HEK293 (cell line): ENCODE measurements at regions not wholly inside any gene's neighbourhood (a gene's known extent, or its start where the extent isn't known, plus 50 kb on each side); places are given as distances from the start of the nearest gene placed in this dataset.

Experiments
- CTCF ChIA-PET: fragments of 350-600 bp; formaldehyde crosslinking; extraction: SDS; loops from one replicate; lab custom pipeline; 2021; ENCODE audit warnings: antibody characterized with exemption; lab: Yijun Ruan, JAX
- POLR2A ChIA-PET: fragments of 300-600 bp; formaldehyde crosslinking; extraction: SDS; loops from one replicate; lab custom pipeline; 2020; ENCODE audit warnings: antibody characterized with exemption, inconsistent platforms; lab: Yijun Ruan, JAX
- H3K27ac ChIP-seq: fragments of 200-500 bp; sonication (Bioruptor generic); 2 replicates; pipeline ENCODE4 v1.5.1; 2014; ENCODE audit warnings: low read depth, low read length, control low read depth, inconsistent platforms; ENCODE audit errors: extremely low read depth
- H3K36me3 ChIP-seq, 2 experiments: fragments of 200-500 bp in 1 of 2; sonication (Bioruptor generic) in 1 of 2; 1 replicate in 1 of 2; 2 replicates in 1 of 2; pipeline ENCODE4 v1.5.1; 2014 to 2017; ENCODE audit warnings: inconsistent platforms in 2 of 2, low read length in 2 of 2; ENCODE audit not compliant: control insufficient read depth in 2 of 2, insufficient read depth in 1 of 2
- H3K4me1 ChIP-seq: fragments of 200-500 bp; sonication (Bioruptor generic); 2 replicates; pipeline ENCODE4 v1.5.1; 2014; ENCODE audit warnings: mild to moderate bottlenecking, low read length, inconsistent platforms; ENCODE audit not compliant: control insufficient read depth, insufficient read depth
- H3K4me3 ChIP-seq: 2 replicates; pipeline ENCODE4 v1.5.1; 2011; ENCODE audit warnings: low read depth, mild to moderate bottlenecking, control low read depth, low read length, moderate library complexity
- H3K9me3 ChIP-seq: fragments of 200-500 bp; sonication (Bioruptor generic); 2 replicates; pipeline ENCODE4 v1.5.1; 2014; ENCODE audit warnings: low read depth, low read length, inconsistent platforms; ENCODE audit not compliant: control insufficient read depth, insufficient read depth
- GLI4 ChIP-seq: fragments of 450-650 bp; formaldehyde crosslinking; IDR thresholded peaks from 2 replicates; pipeline ENCODE4 v1.5.1; 2016; ENCODE audit warnings: missing biosample characterization, missing genetic modification characterization
- KLF1 ChIP-seq: fragments of 450-650 bp; formaldehyde crosslinking; IDR thresholded peaks from 2 replicates; pipeline ENCODE4 v1.5.1; 2016; ENCODE audit warnings: missing biosample characterization, missing genetic modification characterization
- PRDM1 ChIP-seq: fragments of 450-650 bp; formaldehyde crosslinking; IDR thresholded peaks from 2 replicates; pipeline ENCODE4; 2016; ENCODE audit warnings: missing biosample characterization, missing genetic modification characterization
- YY1 ChIP-seq: fragments of 450-650 bp; formaldehyde crosslinking; IDR thresholded peaks from 2 replicates; pipeline ENCODE4 v1.5.1; 2018; ENCODE audit warnings: missing biosample characterization, missing genetic modification characterization
- ZBTB1 ChIP-seq: fragments of 450-650 bp; formaldehyde crosslinking; IDR thresholded peaks from 2 replicates; pipeline ENCODE4 v1.5.1; 2016; ENCODE audit warnings: missing biosample characterization, missing genetic modification characterization
- ZBTB20 ChIP-seq: fragments of 450-650 bp; formaldehyde crosslinking; IDR thresholded peaks from 2 replicates; pipeline ENCODE4 v1.5.1; 2016; ENCODE audit warnings: missing biosample characterization, missing genetic modification characterization
- ZFHX2 ChIP-seq: fragments of 450-650 bp; formaldehyde crosslinking; conservative IDR thresholded peaks from 2 replicates; pipeline ENCODE4 v1.5.1; 2016; ENCODE audit warnings: missing biosample characterization, missing genetic modification characterization
- ZNF10 ChIP-seq: fragments of 450-650 bp; formaldehyde crosslinking; IDR thresholded peaks from 2 replicates; pipeline ENCODE4 v1.5.1; 2017; ENCODE audit warnings: missing biosample characterization, missing genetic modification characterization
- ZNF211 ChIP-seq: fragments of 450-650 bp; formaldehyde crosslinking; IDR thresholded peaks from 2 replicates; pipeline ENCODE4 v1.5.1; 2016; ENCODE audit warnings: low read depth, missing biosample characterization, missing genetic modification characterization
- ZNF311 ChIP-seq: fragments of 450-650 bp; formaldehyde crosslinking; IDR thresholded peaks from 2 replicates; pipeline ENCODE4 v1.5.1; 2017; ENCODE audit warnings: missing biosample characterization, missing genetic modification characterization, borderline replicate concordance
- ZNF324 ChIP-seq: fragments of 450-650 bp; formaldehyde crosslinking; IDR thresholded peaks from 2 replicates; pipeline ENCODE4 v1.5.1; 2016; ENCODE audit warnings: missing biosample characterization, missing genetic modification characterization
- ZNF335 ChIP-seq: fragments of 450-650 bp; formaldehyde crosslinking; conservative IDR thresholded peaks from 2 replicates; pipeline ENCODE4 v1.5.1; 2016; ENCODE audit warnings: missing biosample characterization, missing genetic modification characterization
- ZNF404 ChIP-seq: fragments of 450-650 bp; formaldehyde crosslinking; IDR thresholded peaks from 2 replicates; pipeline ENCODE4 v1.5.1; 2017; ENCODE audit warnings: missing biosample characterization, missing genetic modification characterization
- ZNF416 ChIP-seq: fragments of 450-650 bp; formaldehyde crosslinking; IDR thresholded peaks from 2 replicates; pipeline ENCODE4 v1.5.1; 2016; ENCODE audit warnings: missing biosample characterization, missing genetic modification characterization
- ZNF433 ChIP-seq: fragments of 450-650 bp; formaldehyde crosslinking; IDR thresholded peaks from 2 replicates; pipeline ENCODE4 v1.5.1; 2016; ENCODE audit warnings: missing biosample characterization, missing genetic modification characterization, low read depth
- ZNF473 ChIP-seq: fragments of 450-650 bp; formaldehyde crosslinking; IDR thresholded peaks from 2 replicates; pipeline ENCODE4 v1.5.1; 2017; ENCODE audit warnings: missing biosample characterization, missing genetic modification characterization
- ZNF560 ChIP-seq: fragments of 450-650 bp; formaldehyde crosslinking; IDR thresholded peaks from 2 replicates; pipeline ENCODE4 v1.5.1; 2017; ENCODE audit warnings: missing biosample characterization, missing genetic modification characterization, borderline replicate concordance
- ZNF600 ChIP-seq: fragments of 450-650 bp; formaldehyde crosslinking; IDR thresholded peaks from 2 replicates; pipeline ENCODE4 v1.5.1; 2016; ENCODE audit warnings: missing biosample characterization, missing genetic modification characterization
- ZNF623 ChIP-seq: fragments of 450-650 bp; formaldehyde crosslinking; IDR thresholded peaks from 2 replicates; pipeline ENCODE4 v1.5.1; 2016; ENCODE audit warnings: missing biosample characterization, missing genetic modification characterization
- ZNF654 ChIP-seq: fragments of 450-650 bp; formaldehyde crosslinking; IDR thresholded peaks from 2 replicates; pipeline ENCODE4 v1.5.1; 2016; ENCODE audit warnings: low read depth, missing biosample characterization, missing genetic modification characterization
- ZNF660 ChIP-seq: fragments of 450-650 bp; IDR thresholded peaks from 2 replicates; pipeline ENCODE4 v1.5.1; 2018; ENCODE audit warnings: missing biosample characterization, mild to moderate bottlenecking, missing genetic modification characterization
- ZNF664 ChIP-seq: fragments of 450-650 bp; formaldehyde crosslinking; IDR thresholded peaks from 2 replicates; pipeline ENCODE4 v1.5.1; 2016; ENCODE audit warnings: missing biosample characterization, missing genetic modification characterization
- ZNF747 ChIP-seq: fragments of 450-650 bp; formaldehyde crosslinking; IDR thresholded peaks from 2 replicates; pipeline ENCODE4 v1.5.1; 2016; ENCODE audit warnings: missing biosample characterization, missing genetic modification characterization
- ZNF843 ChIP-seq: fragments of 450-650 bp; formaldehyde crosslinking; IDR thresholded peaks from 2 replicates; pipeline ENCODE4 v1.5.1; 2016; ENCODE audit warnings: missing biosample characterization, missing genetic modification characterization
- TF ChIP-seq, protein P1 (sequence below): fragments of 450-650 bp; formaldehyde crosslinking; IDR thresholded peaks from 2 replicates; pipeline ENCODE4 v1.5.1; 2016; ENCODE audit warnings: missing biosample characterization, missing genetic modification characterization
- TF ChIP-seq, protein P2 (sequence below): fragments of 450-650 bp; formaldehyde crosslinking; IDR thresholded peaks from 2 replicates; pipeline ENCODE4 v1.5.1; 2016; ENCODE audit warnings: missing biosample characterization, missing genetic modification characterization, low read depth
- TF ChIP-seq, protein P3 (sequence below): fragments of 450-650 bp; formaldehyde crosslinking; IDR thresholded peaks from 2 replicates; pipeline ENCODE4 v1.5.1; 2016; ENCODE audit warnings: missing biosample characterization, missing genetic modification characterization
- TF ChIP-seq, protein P4 (sequence below): fragments of 450-650 bp; formaldehyde crosslinking; IDR thresholded peaks from 2 replicates; pipeline ENCODE4 v1.5.1; 2016; ENCODE audit warnings: missing biosample characterization, missing genetic modification characterization
- TF ChIP-seq, protein P5 (sequence below): fragments of 450-650 bp; formaldehyde crosslinking; IDR thresholded peaks from 2 replicates; pipeline ENCODE4 v1.5.1; 2017; ENCODE audit warnings: missing biosample characterization, mild to moderate bottlenecking, missing genetic modification characterization, moderate library complexity

DNA sequence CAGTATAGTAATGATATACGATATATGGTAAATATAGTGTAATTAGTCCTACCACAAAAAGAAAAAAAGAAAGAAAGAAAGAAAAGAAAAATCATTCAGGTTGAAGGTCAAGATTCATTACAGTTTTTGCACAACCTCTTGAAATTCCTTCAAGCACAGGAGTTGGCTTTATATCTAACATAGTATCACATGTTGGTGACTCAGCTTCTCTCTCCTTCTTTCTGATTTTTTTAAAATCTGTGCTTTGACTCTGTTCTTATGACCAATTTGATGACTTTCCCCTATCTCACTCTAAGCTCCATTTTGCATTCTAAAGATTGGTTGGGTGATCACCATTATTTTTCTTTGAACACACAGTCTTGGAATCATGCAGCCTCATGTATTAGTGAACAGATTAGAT, 148.2 kb upstream of the COL11A1 start (continued):
- TF ChIP-seq, protein P1, sequence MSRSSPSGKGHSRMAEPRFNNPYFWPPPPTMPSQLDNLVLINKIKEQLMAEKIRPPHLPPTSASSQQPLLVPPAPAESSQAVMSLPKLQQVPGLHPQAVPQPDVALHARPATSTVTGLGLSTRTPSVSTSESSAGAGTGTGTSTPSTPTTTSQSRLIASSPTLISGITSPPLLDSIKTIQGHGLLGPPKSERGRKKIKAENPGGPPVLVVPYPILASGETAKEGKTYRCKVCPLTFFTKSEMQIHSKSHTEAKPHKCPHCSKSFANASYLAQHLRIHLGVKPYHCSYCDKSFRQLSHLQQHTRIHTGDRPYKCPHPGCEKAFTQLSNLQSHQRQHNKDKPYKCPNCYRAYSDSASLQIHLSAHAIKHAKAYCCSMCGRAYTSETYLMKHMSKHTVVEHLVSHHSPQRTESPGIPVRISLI (tag by site-specific recombination), result no peak
- TF ChIP-seq ZNF404 (tag by site-specific recombination) (no peak), ZNF10 (tag by site-specific recombination) (no peak), YY1 (tag by site-specific recombination) (no peak), ZNF843 (no peak), ZNF416 (tag by site-specific recombination) (no peak), ZNF623 (no peak), ZFHX2 (tag by site-specific recombination) (no peak), ZNF747 (no peak)
- TF ChIP-seq, protein P2, sequence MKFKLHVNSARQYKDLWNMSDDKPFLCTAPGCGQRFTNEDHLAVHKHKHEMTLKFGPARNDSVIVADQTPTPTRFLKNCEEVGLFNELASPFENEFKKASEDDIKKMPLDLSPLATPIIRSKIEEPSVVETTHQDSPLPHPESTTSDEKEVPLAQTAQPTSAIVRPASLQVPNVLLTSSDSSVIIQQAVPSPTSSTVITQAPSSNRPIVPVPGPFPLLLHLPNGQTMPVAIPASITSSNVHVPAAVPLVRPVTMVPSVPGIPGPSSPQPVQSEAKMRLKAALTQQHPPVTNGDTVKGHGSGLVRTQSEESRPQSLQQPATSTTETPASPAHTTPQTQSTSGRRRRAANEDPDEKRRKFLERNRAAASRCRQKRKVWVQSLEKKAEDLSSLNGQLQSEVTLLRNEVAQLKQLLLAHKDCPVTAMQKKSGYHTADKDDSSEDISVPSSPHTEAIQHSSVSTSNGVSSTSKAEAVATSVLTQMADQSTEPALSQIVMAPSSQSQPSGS (tag by site-specific recombination), result no peak
- TF ChIP-seq, all 188 proteins: peak for 0

- H3K27ac ChIP-seq, result no peak overlapping the region
- H3K4me1 ChIP-seq, result no peaks in the 10 kb centered on the region
- TF ChIP-seq KLF1 (tag by site-specific recombination), result no peak
- TF ChIP-seq, protein P3, sequence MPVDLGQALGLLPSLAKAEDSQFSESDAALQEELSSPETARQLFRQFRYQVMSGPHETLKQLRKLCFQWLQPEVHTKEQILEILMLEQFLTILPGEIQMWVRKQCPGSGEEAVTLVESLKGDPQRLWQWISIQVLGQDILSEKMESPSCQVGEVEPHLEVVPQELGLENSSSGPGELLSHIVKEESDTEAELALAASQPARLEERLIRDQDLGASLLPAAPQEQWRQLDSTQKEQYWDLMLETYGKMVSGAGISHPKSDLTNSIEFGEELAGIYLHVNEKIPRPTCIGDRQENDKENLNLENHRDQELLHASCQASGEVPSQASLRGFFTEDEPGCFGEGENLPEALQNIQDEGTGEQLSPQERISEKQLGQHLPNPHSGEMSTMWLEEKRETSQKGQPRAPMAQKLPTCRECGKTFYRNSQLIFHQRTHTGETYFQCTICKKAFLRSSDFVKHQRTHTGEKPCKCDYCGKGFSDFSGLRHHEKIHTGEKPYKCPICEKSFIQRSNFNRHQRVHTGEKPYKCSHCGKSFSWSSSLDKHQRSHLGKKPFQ (tag by site-specific recombination), result no peak
- no peak for TF ChIP-seq ZNF473 (tag by site-specific recombination)
- TF ChIP-seq ZNF560, result no peak
- TF ChIP-seq, protein P4, sequence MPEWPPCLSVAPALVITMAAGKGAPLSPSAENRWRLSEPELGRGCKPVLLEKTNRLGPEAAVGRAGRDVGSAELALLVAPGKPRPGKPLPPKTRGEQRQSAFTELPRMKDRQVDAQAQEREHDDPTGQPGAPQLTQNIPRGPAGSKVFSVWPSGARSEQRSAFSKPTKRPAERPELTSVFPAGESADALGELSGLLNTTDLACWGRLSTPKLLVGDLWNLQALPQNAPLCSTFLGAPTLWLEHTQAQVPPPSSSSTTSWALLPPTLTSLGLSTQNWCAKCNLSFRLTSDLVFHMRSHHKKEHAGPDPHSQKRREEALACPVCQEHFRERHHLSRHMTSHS (tag by site-specific recombination), result no peak
- TF ChIP-seq, all 188 proteins: peak for 0
- no peak overlapping the region for H3K4me3 ChIP-seq
- ChIA-PET CTCF (interaction anchor here (1.1 kb wide), 1 partner anchor 12 kb away, joined by 3 read pairs; no protein-coding TSS in a partner anchor), POLR2A (no interaction called here)
- no peaks in the 10 kb centered on the region for H3K36me3 ChIP-seq
- H3K9me3 ChIP-seq, result no peaks in the 10 kb centered on the region
Observed at GRCh38 chr1:103254691-103255090, 146.4 kb upstream of the COL11A1 start.

DNA sequence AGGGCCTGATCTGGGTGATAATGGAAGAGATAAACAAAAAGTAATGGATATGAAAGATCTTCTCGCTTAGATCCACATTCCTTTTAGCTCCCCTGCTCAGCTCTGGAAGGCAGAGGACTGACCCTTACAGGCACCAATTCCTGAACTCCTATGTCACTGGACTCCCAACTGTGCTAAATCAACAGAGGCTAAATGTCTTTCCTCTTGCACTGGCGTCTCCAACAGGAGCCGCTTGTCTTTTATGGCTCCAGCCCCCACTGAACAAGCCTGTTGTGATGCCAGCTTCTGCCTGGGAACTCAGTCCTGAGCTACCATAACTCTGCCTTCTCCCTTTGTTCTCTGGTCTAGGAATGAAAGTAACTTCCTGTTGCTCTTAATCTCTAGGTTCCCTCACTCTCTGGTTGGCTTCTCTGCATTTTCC, 142.1 kb upstream of the COL11A1 start:
- H3K9me3 ChIP-seq, result no peaks in the 10 kb centered on the region
- H3K4me3 ChIP-seq, result no peak overlapping the region
- no peaks in the 10 kb centered on the region for H3K36me3 ChIP-seq
- no peak overlapping the region for H3K27ac ChIP-seq
- ChIA-PET POLR2A (no interaction called here), CTCF (no interaction called here)
- no peaks in the 10 kb centered on the region for H3K4me1 ChIP-seq
- TF ChIP-seq ZNF311 (no peak), ZNF433 (no peak), PRDM1 (tag by site-specific recombination) (no peak), YY1 (tag by site-specific recombination) (no peak), ZNF600 (tag by site-specific recombination) (no peak), ZNF324 (no peak), ZNF335 (tag by site-specific recombination) (no peak), ZNF660 (tag by site-specific recombination) (no peak), ZNF664 (tag by site-specific recombination) (no peak), ZBTB1 (tag by site-specific recombination) (no peak), ZNF211 (tag by site-specific recombination) (no peak), GLI4 (no peak), ZBTB20 (tag by site-specific recombination) (no peak), ZNF654 (tag by site-specific recombination) (no peak)
- TF ChIP-seq, protein P5, sequence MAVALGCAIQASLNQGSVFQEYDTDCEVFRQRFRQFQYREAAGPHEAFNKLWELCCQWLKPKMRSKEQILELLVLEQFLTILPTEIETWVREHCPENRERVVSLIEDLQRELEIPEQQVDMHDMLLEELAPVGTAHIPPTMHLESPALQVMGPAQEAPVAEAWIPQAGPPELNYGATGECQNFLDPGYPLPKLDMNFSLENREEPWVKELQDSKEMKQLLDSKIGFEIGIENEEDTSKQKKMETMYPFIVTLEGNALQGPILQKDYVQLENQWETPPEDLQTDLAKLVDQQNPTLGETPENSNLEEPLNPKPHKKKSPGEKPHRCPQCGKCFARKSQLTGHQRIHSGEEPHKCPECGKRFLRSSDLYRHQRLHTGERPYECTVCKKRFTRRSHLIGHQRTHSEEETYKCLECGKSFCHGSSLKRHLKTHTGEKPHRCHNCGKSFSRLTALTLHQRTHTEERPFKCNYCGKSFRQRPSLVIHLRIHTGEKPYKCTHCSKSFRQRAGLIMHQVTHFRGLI (tag by site-specific recombination), result no peak
